Testis (tissue), 2 donors: ENCODE measurements at regions not wholly inside any gene's neighbourhood (a gene's known extent, or its start where the extent isn't known, plus 50 kb on each side); places are given as distances from the start of the nearest gene placed in this dataset.

Experiments used
- DNase-seq: peaks from one replicate; pipeline ENCODE4 v3.0.0-alpha.2; 2019
- H3K27ac ChIP-seq, 2 donors: fragments of 200-600 bp; sonication (generic); one replicate each; pipeline ENCODE4 v1.5.1; 2019
- H3K27me3 ChIP-seq: fragments of 200-600 bp; sonication (generic); one replicate; pipeline ENCODE4 v1.5.1; 2019
- H3K36me3 ChIP-seq: fragments of 200-600 bp; sonication (generic); one replicate; pipeline ENCODE4 v1.5.1; 2017; ENCODE audit warnings: low read depth; ENCODE audit errors: missing control alignments
- H3K4me1 ChIP-seq: fragments of 200-600 bp; sonication (generic); one replicate; pipeline ENCODE4 v1.5.1; 2019
- H3K4me3 ChIP-seq, 2 donors: fragments of 200-600 bp; sonication (generic); one replicate each; pipeline ENCODE4 v1.5.1; 2017 to 2019
- H3K9me3 ChIP-seq: fragments of 200-600 bp; sonication (generic); one replicate; pipeline ENCODE4 v1.5.1; 2017
- POLR2A ChIP-seq: fragments of 450-650 bp; IDR thresholded peaks from one replicate; pipeline ENCODE4 v1.6.1; 2017; ENCODE audit warnings: antibody characterized with exemption, mild to moderate bottlenecking, moderate library complexity
- WGBS, 2 donors: methylation state at CpG; one replicate each; pipeline ENCODE4 v1.1.5; 2018; 5-methylcytosine and 5-hydroxymethylcytosine counted together
- intact Hi-C: fragments of 100-400 bp; cut with DNase I; formaldehyde crosslinking; loops from one replicate; pipeline ENCODE4 v1.15.1; 2023; ENCODE audit warnings: low total_unique reads
- TF ChIP-seq, protein P1 (sequence below), 3 experiments: fragments of 450-650 bp in 2 of 3; fragments of 200-600 bp in 1 of 3; sonication (generic) in 1 of 3; IDR thresholded peaks; one replicate each; pipeline ENCODE4 v1.5.1; 2016 to 2019; ENCODE audit warnings: antibody characterized with exemption in 3 of 3, mild to moderate bottlenecking in 2 of 3, moderate library complexity in 1 of 3

DNA sequence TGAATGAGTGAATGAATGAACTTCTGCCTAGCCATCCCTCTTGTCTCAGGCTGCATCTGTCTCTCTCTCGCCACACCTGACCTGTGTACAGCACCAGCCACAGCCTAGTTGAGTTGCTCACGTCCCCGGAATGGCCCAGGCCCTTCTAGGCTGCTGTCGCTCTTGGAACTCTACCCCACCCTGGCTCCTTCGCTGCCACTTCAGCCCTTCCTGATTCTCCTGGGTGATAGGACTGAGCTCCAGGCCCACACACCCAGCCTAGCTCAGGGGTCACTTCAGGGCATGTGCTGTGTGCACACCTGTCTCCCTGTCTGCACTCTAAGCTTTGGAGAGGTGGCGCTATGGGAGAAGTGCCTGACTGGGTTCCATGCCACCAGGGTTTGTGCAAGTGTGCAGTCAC lies 236.6 kb downstream of the GLI2 start:
- 81 to 97% methylated on average over 5 to 6 of the region's 6 CpGs for WGBS, 2 donors
- no peak for DNase-seq
- H3K27ac ChIP-seq: no peak overlapping the region
- H3K9me3 ChIP-seq: no peaks in the 10 kb centered on the region
- no peak for TF ChIP-seq POLR2A
- TF ChIP-seq, protein P1, sequence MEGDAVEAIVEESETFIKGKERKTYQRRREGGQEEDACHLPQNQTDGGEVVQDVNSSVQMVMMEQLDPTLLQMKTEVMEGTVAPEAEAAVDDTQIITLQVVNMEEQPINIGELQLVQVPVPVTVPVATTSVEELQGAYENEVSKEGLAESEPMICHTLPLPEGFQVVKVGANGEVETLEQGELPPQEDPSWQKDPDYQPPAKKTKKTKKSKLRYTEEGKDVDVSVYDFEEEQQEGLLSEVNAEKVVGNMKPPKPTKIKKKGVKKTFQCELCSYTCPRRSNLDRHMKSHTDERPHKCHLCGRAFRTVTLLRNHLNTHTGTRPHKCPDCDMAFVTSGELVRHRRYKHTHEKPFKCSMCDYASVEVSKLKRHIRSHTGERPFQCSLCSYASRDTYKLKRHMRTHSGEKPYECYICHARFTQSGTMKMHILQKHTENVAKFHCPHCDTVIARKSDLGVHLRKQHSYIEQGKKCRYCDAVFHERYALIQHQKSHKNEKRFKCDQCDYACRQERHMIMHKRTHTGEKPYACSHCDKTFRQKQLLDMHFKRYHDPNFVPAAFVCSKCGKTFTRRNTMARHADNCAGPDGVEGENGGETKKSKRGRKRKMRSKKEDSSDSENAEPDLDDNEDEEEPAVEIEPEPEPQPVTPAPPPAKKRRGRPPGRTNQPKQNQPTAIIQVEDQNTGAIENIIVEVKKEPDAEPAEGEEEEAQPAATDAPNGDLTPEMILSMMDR (IDR thresholded peaks at IDR 0.05): no peak
- peaks cover 1% of the 10 kb centered on the region for H3K4me1 ChIP-seq
- H3K36me3 ChIP-seq: no peaks in the 10 kb centered on the region
- H3K27me3 ChIP-seq: no peaks in the 10 kb centered on the region
- intact Hi-C loops: no loop called here
- H3K4me3 ChIP-seq: no peak overlapping the region

- no peaks in the 10 kb centered on the region for H3K27me3 ChIP-seq
- H3K36me3 ChIP-seq: no peaks in the 10 kb centered on the region
- TF ChIP-seq, protein P1 (IDR thresholded peaks at IDR 0.05): no peak
- TF ChIP-seq POLR2A: no peak
- no peak overlapping the region for H3K27ac ChIP-seq
- intact Hi-C loops: no loop called here
- H3K9me3 ChIP-seq: no peaks in the 10 kb centered on the region
- no peak overlapping the region for H3K4me3 ChIP-seq
- peaks cover 9% of the 10 kb centered on the region for H3K4me1 ChIP-seq
- DNase-seq: no peak
- WGBS, 2 donors: 93 to 94% methylated on average over 16 to 17 of the region's 17 CpGs
Observed at GRCh38 chr2:120973196-120973595, 237.5 kb downstream of the GLI2 start.

DNA sequence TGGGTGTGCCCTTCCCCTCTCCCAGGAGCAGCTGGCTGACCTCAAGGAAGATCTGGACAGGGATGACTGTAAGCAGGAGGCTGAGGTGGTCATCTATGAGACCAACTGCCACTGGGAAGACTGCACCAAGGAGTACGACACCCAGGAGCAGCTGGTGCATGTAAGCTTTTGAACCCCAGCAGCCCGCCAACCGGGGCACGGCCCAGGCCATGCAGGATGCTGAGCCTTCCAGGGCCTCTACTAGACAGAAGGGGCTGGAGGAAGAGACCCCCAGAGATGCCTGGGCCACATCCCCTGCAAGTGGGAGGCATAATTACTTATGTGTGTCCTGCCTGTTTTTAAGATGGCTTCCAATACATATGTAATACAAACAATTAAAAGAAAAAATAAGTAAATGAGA lies 239.3 kb downstream of the GLI2 start:
- DNase-seq: no peak
- no peak overlapping the region for H3K4me3 ChIP-seq
- no peaks in the 10 kb centered on the region for H3K9me3 ChIP-seq
- 95 to 100% methylated on average over 4 of the region's 4 CpGs for WGBS, 2 donors
- intact Hi-C loops: no loop called here
- TF ChIP-seq, protein P1 (IDR thresholded peaks at IDR 0.05): no peak
- TF ChIP-seq POLR2A: no peak
- H3K27me3 ChIP-seq: no peaks in the 10 kb centered on the region
- H3K27ac ChIP-seq: no peak overlapping the region
- no peaks in the 10 kb centered on the region for H3K36me3 ChIP-seq
- H3K4me1 ChIP-seq: peaks cover 10% of the 10 kb centered on the region

GRCh38 chr2:120976501-120977307 lies 241.0 kb downstream of the GLI2 start:
- peaks cover 10% of the 10 kb centered on the region for H3K4me1 ChIP-seq
- no peaks in the 10 kb centered on the region for H3K27me3 ChIP-seq
- H3K4me3 ChIP-seq: no peak overlapping the region
- no peak for DNase-seq
- TF ChIP-seq, protein P1 (IDR thresholded peaks at IDR 0.05): no peak
- TF ChIP-seq POLR2A: no peak
- intact Hi-C loops: no loop called here
- 66 to 68% methylated on average over 12 of the region's 12 CpGs for WGBS, 2 donors
- no peaks in the 10 kb centered on the region for H3K9me3 ChIP-seq
- no peak overlapping the region for H3K27ac ChIP-seq
- H3K36me3 ChIP-seq: no peaks in the 10 kb centered on the region
